NCI-H345 treated with DMSO at 0.1 percent for 48 hours (cell line): ENCODE measurements at regions not wholly inside any gene's neighbourhood (a gene's known extent, or its start where the extent isn't known, plus 50 kb on each side); places are given as distances from the start of the nearest gene placed in this dataset.

Experiments
- DNase-seq: peaks from one replicate; lab custom pipeline; 2025; ENCODE audit not compliant: unreplicated experiment; lab: John Stamatoyannopoulos, UW

- no peak for DNase-seq
Observed at GRCh38 chr21:18950045-18950740, 546.6 kb upstream of the TMPRSS15 start.

- DNase-seq = no peak
Observed at GRCh38 chr21:18951271-18952038, 547.9 kb upstream of the TMPRSS15 start.

- DNase-seq = no peak
Observed at GRCh38 chr21:18954441-18954844, 550.9 kb upstream of the TMPRSS15 start.

- no peak for DNase-seq
Observed at GRCh38 chr21:18959817-18960216, 556.2 kb upstream of the TMPRSS15 start.

GRCh38 chr21:18960306-18960705, 556.7 kb upstream of the TMPRSS15 start:
- DNase-seq = no peak

- DNase-seq = no peak
Observed at GRCh38 chr21:18970416-18970815, 566.8 kb upstream of the TMPRSS15 start.

GRCh38 chr21:18970941-18971340, 567.4 kb upstream of the TMPRSS15 start:
- no peak for DNase-seq

- DNase-seq = no peak
Observed at GRCh38 chr21:18985584-18985983, 582.0 kb upstream of the TMPRSS15 start.

GRCh38 chr21:18986197-18986596, 582.6 kb upstream of the TMPRSS15 start:
- DNase-seq = no peak

GRCh38 chr21:18987520-18988026, 584.0 kb upstream of the TMPRSS15 start:
- no peak for DNase-seq

GRCh38 chr21:18989953-18990495, 586.4 kb upstream of the TMPRSS15 start:
- no peak for DNase-seq

GRCh38 chr21:18991846-18992245, 588.3 kb upstream of the TMPRSS15 start:
- DNase-seq = no peak

- DNase-seq = no peak
Observed at GRCh38 chr21:19010251-19010650, 606.7 kb upstream of the TMPRSS15 start.

- no peak for DNase-seq
Observed at GRCh38 chr21:19010996-19011395, 607.4 kb upstream of the TMPRSS15 start.

- no peak for DNase-seq
Observed at GRCh38 chr21:19011451-19011850, 607.9 kb upstream of the TMPRSS15 start.

GRCh38 chr21:19013916-19014315, 610.3 kb upstream of the TMPRSS15 start:
- no peak for DNase-seq

- DNase-seq = no peak
Observed at GRCh38 chr21:19018529-19018928, 614.9 kb upstream of the TMPRSS15 start.

GRCh38 chr21:19022978-19023377, 619.4 kb upstream of the TMPRSS15 start:
- no peak for DNase-seq

GRCh38 chr21:19026911-19027310, 623.3 kb upstream of the TMPRSS15 start:
- no peak for DNase-seq

- DNase-seq = no peak
Observed at GRCh38 chr21:19029816-19030215, 626.2 kb upstream of the TMPRSS15 start.

GRCh38 chr21:19031953-19032352, 628.4 kb upstream of the TMPRSS15 start:
- DNase-seq = no peak

- DNase-seq = no peak
Observed at GRCh38 chr21:19034041-19034440, 630.5 kb upstream of the TMPRSS15 start.
